HepG2 (cell line): ENCODE measurements at regions not wholly inside any gene's neighbourhood (a gene's known extent, or its start where the extent isn't known, plus 50 kb on each side); places are given as distances from the start of the nearest gene placed in this dataset.

ENCODE experiments used
- ATAC-seq: fragments of 200-7000 bp; cut with Tn5 transposase; 3 replicates; pipeline ENCODE4 v1.9.1; 2020; ENCODE audit warnings: mild to moderate bottlenecking, moderate library complexity
- BruUV-seq: library from RNA; stranded (reverse); fragments of 400-500 nt; replicated peaks from 2 replicates; lab custom pipeline; 2021; lab: Mats Ljungman, UMichigan
- CTCF ChIA-PET: fragments of 300-600 bp; formaldehyde crosslinking; extraction: SDS; loops from one replicate; lab custom pipeline; 2021; ENCODE audit warnings: low total read pairs, inconsistent platforms, low intra/inter-chr PET ratio; lab: Yijun Ruan, JAX
- POLR2A ChIA-PET: fragments of 350-600 bp; sonication (Branson Sonifier 250); formaldehyde crosslinking; loops from one replicate; lab custom pipeline; 2020; ENCODE audit warnings: antibody characterized with exemption, inconsistent platforms; lab: Yijun Ruan, JAX
- DNase-seq: peaks from one replicate; pipeline ENCODE4 v3.0.0-alpha.2; 2015; ENCODE audit warnings: low spot score
- FAIRE-seq: peaks from 3 replicates; lab custom pipeline; 2011; peaks lifted over from hg19 to GRCh38; lab: Jason Lieb, UNC
- H2AFZ ChIP-seq: one replicate; pipeline ENCODE4 v1.6.1; 2011; ENCODE audit warnings: low read length, inconsistent platforms
- H3K27ac ChIP-seq: fragments of 300-600 bp; 3 replicates; pipeline ENCODE4 v1.8.0; 2011; ENCODE audit warnings: mixed run types, mild to moderate bottlenecking, mixed read lengths, low read length, inconsistent platforms; ENCODE audit not compliant: insufficient read depth; ENCODE audit errors: extremely low read length
- H3K27me3 ChIP-seq, 2 experiments: fragments of 200-600 bp in 1 of 2; 2 replicates in 1 of 2; 3 replicates in 1 of 2; pipeline versions ENCODE4 v1.6.0 to v1.8.0; 2011; ENCODE audit warnings: low read length in 2 of 2, mild to moderate bottlenecking in 2 of 2, moderate library complexity in 2 of 2, inconsistent platforms in 1 of 2; ENCODE audit not compliant: insufficient read depth in 2 of 2, control insufficient read depth in 1 of 2
- H3K36me3 ChIP-seq, 2 experiments: fragments of 200-600 bp in 1 of 2; replicated peaks in 1 of 2; 2 replicates in 1 of 2; 3 replicates in 1 of 2; pipeline versions ENCODE4 v1.5.1 to v1.8.0; 2011; ENCODE audit warnings: low read length in 2 of 2, inconsistent platforms in 1 of 2; ENCODE audit not compliant: insufficient read depth in 2 of 2, control insufficient read depth in 1 of 2
- H3K4me1 ChIP-seq: 2 replicates; pipeline ENCODE4 v1.5.1; 2012; ENCODE audit warnings: low read length, inconsistent platforms; ENCODE audit not compliant: insufficient read depth
- H3K4me2 ChIP-seq: 2 replicates; pipeline ENCODE4 v1.6.0; 2011; ENCODE audit warnings: low read depth, low read length, inconsistent platforms
- H3K4me3 ChIP-seq, 3 experiments: fragments of 200-600 bp in 1 of 3; sonication (generic), shearing (Covaris generic) in 1 of 3; replicated peaks in 1 of 3; 2 replicates each; pipeline ENCODE4 v1.5.1; 2011 to 2016; ENCODE audit warnings: low read length in 3 of 3, inconsistent platforms in 2 of 3, low read depth in 2 of 3, mild to moderate bottlenecking in 2 of 3, control low read depth in 1 of 3, mixed read lengths in 1 of 3; ENCODE audit not compliant: insufficient read depth in 1 of 3
- H3K79me2 ChIP-seq: one replicate; pipeline ENCODE4 v1.6.1; 2011; ENCODE audit warnings: low read length, inconsistent platforms; ENCODE audit not compliant: insufficient read depth
- H3K9ac ChIP-seq: 2 replicates; pipeline ENCODE4 v1.6.0; 2011; ENCODE audit warnings: mild to moderate bottlenecking, low read depth, low read length, inconsistent platforms; ENCODE audit not compliant: insufficient read depth
- H3K9me3 ChIP-seq: 2 replicates; pipeline ENCODE4 v1.5.1; 2012; ENCODE audit warnings: mild to moderate bottlenecking, low read length
- H4K20me1 ChIP-seq: 2 replicates; pipeline ENCODE4 v1.6.0; 2011; ENCODE audit warnings: inconsistent platforms, mild to moderate bottlenecking, low read length, moderate library complexity; ENCODE audit not compliant: insufficient read depth
- AKAP8 ChIP-seq: sonication (generic); formaldehyde crosslinking; IDR thresholded peaks from 2 replicates; pipeline ENCODE4 v1.5.1; 2020; ENCODE audit warnings: mild to moderate bottlenecking, missing genetic modification reagents
- BORCS8-MEF2B ChIP-seq: sonication (generic); formaldehyde crosslinking; IDR thresholded peaks from 2 replicates; pipeline ENCODE4 v1.8.0; 2022; ENCODE audit warnings: mild to moderate bottlenecking, missing genetic modification reagents
- HHEX ChIP-seq: IDR thresholded peaks from 2 replicates; pipeline ENCODE4 v1.6.1; 2016; ENCODE audit warnings: control low read depth
- JUN ChIP-seq: sonication (generic); formaldehyde crosslinking; IDR thresholded peaks from 2 replicates; pipeline ENCODE4 v1.4.0; 2020; ENCODE audit warnings: mild to moderate bottlenecking, missing genetic modification reagents
- MAFK ChIP-seq, 2 experiments: IDR thresholded peaks in 1 of 2; conservative IDR thresholded peaks in 1 of 2; 2 replicates each; pipeline ENCODE4 v1.6.1; 2011; ENCODE audit warnings: improper control_type of control experiment in 2 of 2, low read length in 2 of 2
- STAT5B ChIP-seq: sonication (generic); formaldehyde crosslinking; IDR thresholded peaks from 2 replicates; pipeline ENCODE4 v1.4.0; 2020; ENCODE audit warnings: missing genetic modification reagents
- ZNF558 ChIP-seq: sonication (generic); formaldehyde crosslinking; IDR thresholded peaks from 2 replicates; pipeline ENCODE4 v1.9.0; 2022; ENCODE audit warnings: mild to moderate bottlenecking, missing genetic modification reagents, borderline replicate concordance
- ZSCAN9 ChIP-seq: IDR thresholded peaks from 2 replicates; pipeline ENCODE4 v1.6.1; 2016; ENCODE audit warnings: borderline replicate concordance
- WGBS: methylation state at CpG from one replicate; pipeline ENCODE4 v1.1.6; 2017; ENCODE audit warnings: low lambda C conversion rate; 5-methylcytosine and 5-hydroxymethylcytosine counted together
- in situ Hi-C: cut with HindIII; loops from 2 replicates; pipeline ENCODE4 v1.10.0; 2017; ENCODE audit warnings: low pct_unique_long_range_greater_than_20kb; ENCODE audit not compliant: extremely low pct_ligation_motif_present
- intact Hi-C: fragments of 100-400 bp; cut with micrococcal nuclease; formaldehyde crosslinking; loops from one replicate; pipeline ENCODE4 v1.10.0; 2022; ENCODE audit not compliant: unreplicated experiment
- TF ChIP-seq, protein P1 (sequence below): sonication (generic); formaldehyde crosslinking; IDR thresholded peaks from 2 replicates; pipeline ENCODE4 v1.5.0; 2020; ENCODE audit warnings: mild to moderate bottlenecking, missing genetic modification reagents, borderline replicate concordance
- TF ChIP-seq, protein P2 (sequence below): sonication (generic); formaldehyde crosslinking; IDR thresholded peaks from 2 replicates; pipeline ENCODE4 v1.4.0; 2020; ENCODE audit warnings: missing genetic modification reagents, borderline replicate concordance
- TF ChIP-seq, protein P3 (sequence below): sonication (generic); formaldehyde crosslinking; IDR thresholded peaks from 2 replicates; pipeline ENCODE4 v1.4.0; 2020; ENCODE audit warnings: missing genetic modification reagents, borderline replicate concordance
- TF ChIP-seq, protein P4 (sequence below): sonication (generic); formaldehyde crosslinking; IDR thresholded peaks from 2 replicates; pipeline ENCODE4 v1.5.0; 2020; ENCODE audit warnings: missing genetic modification reagents
- TF ChIP-seq, protein P5 (sequence below): sonication (generic); formaldehyde crosslinking; IDR thresholded peaks from 2 replicates; pipeline ENCODE4 v1.8.0; 2022; ENCODE audit warnings: missing genetic modification reagents, mild to moderate bottlenecking, borderline replicate concordance

DNA sequence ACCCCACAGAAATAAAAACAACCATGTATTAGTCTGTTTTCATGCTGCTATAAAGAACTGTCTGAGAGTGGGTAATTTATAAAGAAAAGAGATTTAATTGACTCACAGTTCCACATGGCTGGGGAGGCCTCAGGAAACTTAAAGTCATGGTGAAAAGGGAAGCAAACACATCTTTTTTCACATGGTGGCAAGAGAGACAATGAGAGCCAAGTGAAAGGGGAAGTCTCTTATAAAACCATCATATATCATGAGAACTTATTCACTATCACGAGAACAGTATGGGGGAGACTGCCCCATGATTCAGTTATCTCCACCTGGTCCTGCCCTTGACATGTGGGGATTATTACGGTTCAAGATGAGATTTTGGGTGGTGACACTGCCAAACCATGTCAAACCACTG, 141.5 kb downstream of the ZMAT3 start:
- no peak for ATAC-seq
- no peak overlapping the region for H3K4me2 ChIP-seq
- in situ Hi-C loops (no loop called here), intact Hi-C loops (no loop called here)
- H3K36me3 ChIP-seq, result no peaks in the 10 kb centered on the region
- 0% methylated on average over 2 of the region's 2 CpGs for WGBS
- no peak overlapping the region for H3K9ac ChIP-seq
- H2AFZ ChIP-seq, result no peak overlapping the region
- no peak overlapping the region for H3K27ac ChIP-seq
- CTCF ChIA-PET, result no interaction called here
- H3K4me3 ChIP-seq, result no peak overlapping the region
- H3K9me3 ChIP-seq, result peaks cover 18% of the 10 kb centered on the region
- BruUV-seq, result no TSS peak
- no peak for FAIRE-seq
- no peaks in the 10 kb centered on the region for H3K4me1 ChIP-seq
- no peaks in the 10 kb centered on the region for H4K20me1 ChIP-seq
- POLR2A ChIA-PET, result no interaction called here
- no peak for DNase-seq
- H3K27me3 ChIP-seq, result no peaks in the 10 kb centered on the region
- H3K79me2 ChIP-seq, result no peaks in the 10 kb centered on the region
- no peak for TF ChIP-seq BORCS8-MEF2B (CRISPR knock-in tag)
- TF ChIP-seq, protein P1, sequence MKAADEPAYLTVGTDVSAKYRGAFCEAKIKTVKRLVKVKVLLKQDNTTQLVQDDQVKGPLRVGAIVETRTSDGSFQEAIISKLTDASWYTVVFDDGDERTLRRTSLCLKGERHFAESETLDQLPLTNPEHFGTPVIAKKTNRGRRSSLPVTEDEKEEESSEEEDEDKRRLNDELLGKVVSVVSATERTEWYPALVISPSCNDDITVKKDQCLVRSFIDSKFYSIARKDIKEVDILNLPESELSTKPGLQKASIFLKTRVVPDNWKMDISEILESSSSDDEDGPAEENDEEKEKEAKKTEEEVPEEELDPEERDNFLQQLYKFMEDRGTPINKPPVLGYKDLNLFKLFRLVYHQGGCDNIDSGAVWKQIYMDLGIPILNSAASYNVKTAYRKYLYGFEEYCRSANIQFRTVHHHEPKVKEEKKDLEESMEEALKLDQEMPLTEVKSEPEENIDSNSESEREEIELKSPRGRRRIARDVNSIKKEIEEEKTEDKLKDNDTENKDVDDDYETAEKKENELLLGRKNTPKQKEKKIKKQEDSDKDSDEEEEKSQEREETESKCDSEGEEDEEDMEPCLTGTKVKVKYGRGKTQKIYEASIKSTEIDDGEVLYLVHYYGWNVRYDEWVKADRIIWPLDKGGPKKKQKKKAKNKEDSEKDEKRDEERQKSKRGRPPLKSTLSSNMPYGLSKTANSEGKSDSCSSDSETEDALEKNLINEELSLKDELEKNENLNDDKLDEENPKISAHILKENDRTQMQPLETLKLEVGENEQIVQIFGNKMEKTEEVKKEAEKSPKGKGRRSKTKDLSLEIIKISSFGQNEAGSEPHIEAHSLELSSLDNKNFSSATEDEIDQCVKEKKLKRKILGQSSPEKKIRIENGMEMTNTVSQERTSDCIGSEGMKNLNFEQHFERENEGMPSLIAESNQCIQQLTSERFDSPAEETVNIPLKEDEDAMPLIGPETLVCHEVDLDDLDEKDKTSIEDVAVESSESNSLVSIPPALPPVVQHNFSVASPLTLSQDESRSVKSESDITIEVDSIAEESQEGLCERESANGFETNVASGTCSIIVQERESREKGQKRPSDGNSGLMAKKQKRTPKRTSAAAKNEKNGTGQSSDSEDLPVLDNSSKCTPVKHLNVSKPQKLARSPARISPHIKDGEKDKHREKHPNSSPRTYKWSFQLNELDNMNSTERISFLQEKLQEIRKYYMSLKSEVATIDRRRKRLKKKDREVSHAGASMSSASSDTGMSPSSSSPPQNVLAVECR (CRISPR knock-in tag), result no peak
- no peak for TF ChIP-seq HHEX (CRISPR knock-in tag)
- no peak for TF ChIP-seq STAT5B (CRISPR knock-in tag)
- TF ChIP-seq, protein P2, sequence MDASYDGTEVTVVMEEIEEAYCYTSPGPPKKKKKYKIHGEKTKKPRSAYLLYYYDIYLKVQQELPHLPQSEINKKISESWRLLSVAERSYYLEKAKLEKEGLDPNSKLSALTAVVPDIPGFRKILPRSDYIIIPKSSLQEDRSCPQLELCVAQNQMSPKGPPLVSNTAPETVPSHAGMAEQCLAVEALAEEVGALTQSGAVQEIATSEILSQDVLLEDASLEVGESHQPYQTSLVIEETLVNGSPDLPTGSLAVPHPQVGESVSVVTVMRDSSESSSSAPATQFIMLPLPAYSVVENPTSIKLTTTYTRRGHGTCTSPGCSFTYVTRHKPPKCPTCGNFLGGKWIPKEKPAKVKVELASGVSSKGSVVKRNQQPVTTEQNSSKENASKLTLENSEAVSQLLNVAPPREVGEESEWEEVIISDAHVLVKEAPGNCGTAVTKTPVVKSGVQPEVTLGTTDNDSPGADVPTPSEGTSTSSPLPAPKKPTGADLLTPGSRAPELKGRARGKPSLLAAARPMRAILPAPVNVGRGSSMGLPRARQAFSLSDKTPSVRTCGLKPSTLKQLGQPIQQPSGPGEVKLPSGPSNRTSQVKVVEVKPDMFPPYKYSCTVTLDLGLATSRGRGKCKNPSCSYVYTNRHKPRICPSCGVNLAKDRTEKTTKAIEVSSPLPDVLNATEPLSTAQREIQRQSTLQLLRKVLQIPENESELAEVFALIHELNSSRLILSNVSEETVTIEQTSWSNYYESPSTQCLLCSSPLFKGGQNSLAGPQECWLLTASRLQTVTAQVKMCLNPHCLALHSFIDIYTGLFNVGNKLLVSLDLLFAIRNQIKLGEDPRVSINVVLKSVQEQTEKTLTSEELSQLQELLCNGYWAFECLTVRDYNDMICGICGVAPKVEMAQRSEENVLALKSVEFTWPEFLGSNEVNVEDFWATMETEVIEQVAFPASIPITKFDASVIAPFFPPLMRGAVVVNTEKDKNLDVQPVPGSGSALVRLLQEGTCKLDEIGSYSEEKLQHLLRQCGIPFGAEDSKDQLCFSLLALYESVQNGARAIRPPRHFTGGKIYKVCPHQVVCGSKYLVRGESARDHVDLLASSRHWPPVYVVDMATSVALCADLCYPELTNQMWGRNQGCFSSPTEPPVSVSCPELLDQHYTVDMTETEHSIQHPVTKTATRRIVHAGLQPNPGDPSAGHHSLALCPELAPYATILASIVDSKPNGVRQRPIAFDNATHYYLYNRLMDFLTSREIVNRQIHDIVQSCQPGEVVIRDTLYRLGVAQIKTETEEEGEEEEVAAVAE, result no peak
- no peak for TF ChIP-seq ZSCAN9
- TF ChIP-seq, protein P3, sequence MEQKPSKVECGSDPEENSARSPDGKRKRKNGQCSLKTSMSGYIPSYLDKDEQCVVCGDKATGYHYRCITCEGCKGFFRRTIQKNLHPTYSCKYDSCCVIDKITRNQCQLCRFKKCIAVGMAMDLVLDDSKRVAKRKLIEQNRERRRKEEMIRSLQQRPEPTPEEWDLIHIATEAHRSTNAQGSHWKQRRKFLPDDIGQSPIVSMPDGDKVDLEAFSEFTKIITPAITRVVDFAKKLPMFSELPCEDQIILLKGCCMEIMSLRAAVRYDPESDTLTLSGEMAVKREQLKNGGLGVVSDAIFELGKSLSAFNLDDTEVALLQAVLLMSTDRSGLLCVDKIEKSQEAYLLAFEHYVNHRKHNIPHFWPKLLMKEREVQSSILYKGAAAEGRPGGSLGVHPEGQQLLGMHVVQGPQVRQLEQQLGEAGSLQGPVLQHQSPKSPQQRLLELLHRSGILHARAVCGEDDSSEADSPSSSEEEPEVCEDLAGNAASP (CRISPR knock-in tag), result no peak
- TF ChIP-seq MAFK (conservative IDR thresholded peaks at IDR 0.05 in 1 of 2, IDR thresholded peaks at IDR 0.05 in 1 of 2; ENCODE audit: low read length in 2 of 2), result no peak
- TF ChIP-seq ZNF558 (CRISPR knock-in tag), result no peak
- TF ChIP-seq, protein P4, sequence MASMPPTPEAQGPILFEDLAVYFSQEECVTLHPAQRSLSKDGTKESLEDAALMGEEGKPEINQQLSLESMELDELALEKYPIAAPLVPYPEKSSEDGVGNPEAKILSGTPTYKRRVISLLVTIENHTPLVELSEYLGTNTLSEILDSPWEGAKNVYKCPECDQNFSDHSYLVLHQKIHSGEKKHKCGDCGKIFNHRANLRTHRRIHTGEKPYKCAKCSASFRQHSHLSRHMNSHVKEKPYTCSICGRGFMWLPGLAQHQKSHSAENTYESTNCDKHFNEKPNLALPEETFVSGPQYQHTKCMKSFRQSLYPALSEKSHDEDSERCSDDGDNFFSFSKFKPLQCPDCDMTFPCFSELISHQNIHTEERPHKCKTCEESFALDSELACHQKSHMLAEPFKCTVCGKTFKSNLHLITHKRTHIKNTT (CRISPR knock-in tag), result no peak
- TF ChIP-seq, protein P5, sequence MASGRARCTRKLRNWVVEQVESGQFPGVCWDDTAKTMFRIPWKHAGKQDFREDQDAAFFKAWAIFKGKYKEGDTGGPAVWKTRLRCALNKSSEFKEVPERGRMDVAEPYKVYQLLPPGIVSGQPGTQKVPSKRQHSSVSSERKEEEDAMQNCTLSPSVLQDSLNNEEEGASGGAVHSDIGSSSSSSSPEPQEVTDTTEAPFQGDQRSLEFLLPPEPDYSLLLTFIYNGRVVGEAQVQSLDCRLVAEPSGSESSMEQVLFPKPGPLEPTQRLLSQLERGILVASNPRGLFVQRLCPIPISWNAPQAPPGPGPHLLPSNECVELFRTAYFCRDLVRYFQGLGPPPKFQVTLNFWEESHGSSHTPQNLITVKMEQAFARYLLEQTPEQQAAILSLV (CRISPR knock-in tag), result no peak
- TF ChIP-seq JUN (CRISPR knock-in tag), result no peak
- no peak for TF ChIP-seq AKAP8 (CRISPR knock-in tag)
